Natural killer cell (primary cell): ENCODE measurements at regions not wholly inside any gene's neighbourhood (a gene's known extent, or its start where the extent isn't known, plus 50 kb on each side); places are given as distances from the start of the nearest gene placed in this dataset.

Experiments
- ATAC-seq, 3 donors: fragments of 150-1000 bp in 2 of 3; fragments of 200-7000 bp in 1 of 3; cut with Tn5 transposase; 1 replicate in 1 of 3; 2 replicates in 2 of 3; pipeline ENCODE4 v1.10.0; 2021; ENCODE audit warnings: mild to moderate bottlenecking in 2 of 3, moderate library complexity in 2 of 3
- DNase-seq, 2 donors: peaks; one replicate each; pipeline versions ENCODE4 v3.0.0 to v3.0.0-alpha.2; 2013 to 2021; ENCODE audit warnings: mixed read lengths in 1 of 2
- H3K27ac ChIP-seq: one replicate; pipeline ENCODE4 v1.5.1; 2013; ENCODE audit warnings: mild to moderate bottlenecking, low read length
- H3K27me3 ChIP-seq: one replicate; pipeline ENCODE4 v1.6.1; 2013; ENCODE audit warnings: low read length; ENCODE audit not compliant: control insufficient read depth, insufficient read depth
- H3K36me3 ChIP-seq: one replicate; pipeline ENCODE4 v1.6.1; 2013; ENCODE audit warnings: low read length; ENCODE audit not compliant: control insufficient read depth, insufficient read depth
- H3K4me1 ChIP-seq: one replicate; pipeline ENCODE4 v1.6.1; 2013; ENCODE audit warnings: low read length; ENCODE audit not compliant: control insufficient read depth, insufficient read depth
- H3K4me3 ChIP-seq: one replicate; pipeline ENCODE4 v1.5.1; 2013; ENCODE audit warnings: low read length
- H3K9me3 ChIP-seq: one replicate; pipeline ENCODE4 v1.6.1; 2013; ENCODE audit warnings: low read length; ENCODE audit not compliant: control insufficient read depth, insufficient read depth
- H3K27ac Mint-ChIP-seq, 2 donors: one replicate each; pipeline ENCODE4 v1.8.0; 2022; ENCODE audit warnings: mild to moderate bottlenecking in 2 of 2, mixed read lengths in 2 of 2, moderate library complexity in 1 of 2
- H3K27me3 Mint-ChIP-seq, 2 donors: one replicate each; pipeline ENCODE4 v1.8.0; 2022; ENCODE audit warnings: low read depth in 2 of 2, mixed read lengths in 2 of 2
- H3K36me3 Mint-ChIP-seq: one replicate; pipeline ENCODE4 v1.8.0; 2022; ENCODE audit warnings: mixed read lengths
- H3K4me1 Mint-ChIP-seq, 2 donors: one replicate each; pipeline ENCODE4 v1.8.0; 2022; ENCODE audit warnings: mixed read lengths in 2 of 2
- H3K4me3 Mint-ChIP-seq: one replicate; pipeline ENCODE4 v1.8.0; 2022; ENCODE audit warnings: mild to moderate bottlenecking, moderate library complexity, mixed read lengths
- H3K9me3 Mint-ChIP-seq, 2 donors: one replicate each; pipeline ENCODE4 v1.8.0; 2022; ENCODE audit warnings: mixed read lengths in 2 of 2
- WGBS: methylation state at CpG from one replicate; pipeline ENCODE4 v1.1.7; 2013; ENCODE audit warnings: missing lambda C conversion rate; ENCODE audit not compliant: insufficient coverage; 5-methylcytosine and 5-hydroxymethylcytosine counted together
- intact Hi-C: fragments of 100-400 bp; cut with micrococcal nuclease; formaldehyde crosslinking; loops from one replicate; pipeline ENCODE4 v1.14.2; 2022
- TF ChIP-seq, protein P1 (sequence below): fragments of 200-600 bp; IDR thresholded peaks from one replicate; pipeline ENCODE4 v1.8.0; 2022; ENCODE audit warnings: antibody characterized with exemption

DNA sequence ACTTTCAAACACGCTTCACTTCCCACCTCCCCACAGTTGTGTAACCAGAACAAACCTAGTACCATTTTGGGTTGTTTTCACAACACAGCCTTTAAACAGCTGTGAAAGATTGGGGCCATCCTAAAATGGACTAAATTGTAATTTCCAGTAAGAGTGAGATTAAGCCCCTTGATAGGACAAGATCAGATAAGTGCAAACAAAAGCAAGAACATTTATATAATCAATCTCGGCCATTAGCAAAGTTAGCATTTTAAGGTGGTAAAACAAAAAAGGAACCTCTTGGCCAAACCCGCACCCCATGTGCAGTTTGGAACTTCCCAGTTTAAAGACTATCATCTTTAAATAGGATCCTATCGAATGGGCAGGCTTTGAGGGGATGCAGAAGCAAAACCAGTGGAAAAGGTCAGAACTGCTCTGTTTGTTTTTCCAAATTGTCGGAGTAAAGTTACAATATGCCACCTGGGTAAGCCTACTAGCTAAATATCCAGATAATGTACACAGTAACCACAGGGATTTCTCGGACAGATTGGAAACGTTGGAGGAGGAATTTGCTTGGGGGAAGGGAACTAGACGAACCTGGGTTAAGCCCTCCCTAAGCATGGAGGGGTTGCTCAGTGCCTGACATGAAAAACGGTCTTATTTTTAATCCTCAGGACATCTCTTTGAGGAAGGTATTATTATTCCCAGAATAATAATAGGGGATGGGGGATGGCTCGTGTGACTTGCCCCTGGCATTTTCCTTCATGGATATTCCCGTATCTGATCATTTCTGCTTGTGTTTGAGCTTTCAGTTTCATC lies 159.8 kb upstream of the SALL4 start:
- 86% methylated on average over 10 of the region's 11 CpGs for WGBS
- no peaks in the 10 kb centered on the region for H3K9me3 Mint-ChIP-seq
- H3K36me3 Mint-ChIP-seq, result no peaks in the 10 kb centered on the region
- H3K27me3 Mint-ChIP-seq, result peaks cover 0 to 3% of the 10 kb centered on the region in 2 donors
- ATAC-seq, result no peak
- Histone ChIP-seq H3K27ac (no peak overlapping the region), H3K36me3 (no peaks in the 10 kb centered on the region), H3K27me3 (no peaks in the 10 kb centered on the region), H3K4me1 (peaks cover 3% of the 10 kb centered on the region), H3K9me3 (no peaks in the 10 kb centered on the region), H3K4me3 (no peak overlapping the region)
- DNase-seq, result no peak
- TF ChIP-seq, protein P1, sequence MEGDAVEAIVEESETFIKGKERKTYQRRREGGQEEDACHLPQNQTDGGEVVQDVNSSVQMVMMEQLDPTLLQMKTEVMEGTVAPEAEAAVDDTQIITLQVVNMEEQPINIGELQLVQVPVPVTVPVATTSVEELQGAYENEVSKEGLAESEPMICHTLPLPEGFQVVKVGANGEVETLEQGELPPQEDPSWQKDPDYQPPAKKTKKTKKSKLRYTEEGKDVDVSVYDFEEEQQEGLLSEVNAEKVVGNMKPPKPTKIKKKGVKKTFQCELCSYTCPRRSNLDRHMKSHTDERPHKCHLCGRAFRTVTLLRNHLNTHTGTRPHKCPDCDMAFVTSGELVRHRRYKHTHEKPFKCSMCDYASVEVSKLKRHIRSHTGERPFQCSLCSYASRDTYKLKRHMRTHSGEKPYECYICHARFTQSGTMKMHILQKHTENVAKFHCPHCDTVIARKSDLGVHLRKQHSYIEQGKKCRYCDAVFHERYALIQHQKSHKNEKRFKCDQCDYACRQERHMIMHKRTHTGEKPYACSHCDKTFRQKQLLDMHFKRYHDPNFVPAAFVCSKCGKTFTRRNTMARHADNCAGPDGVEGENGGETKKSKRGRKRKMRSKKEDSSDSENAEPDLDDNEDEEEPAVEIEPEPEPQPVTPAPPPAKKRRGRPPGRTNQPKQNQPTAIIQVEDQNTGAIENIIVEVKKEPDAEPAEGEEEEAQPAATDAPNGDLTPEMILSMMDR, result no peak
- intact Hi-C loops, result no loop called here
- peaks cover 5 to 11% of the 10 kb centered on the region in 2 donors for H3K4me1 Mint-ChIP-seq
- H3K4me3 Mint-ChIP-seq, result no peak overlapping the region
- H3K27ac Mint-ChIP-seq, result no peak overlapping the region

DNA sequence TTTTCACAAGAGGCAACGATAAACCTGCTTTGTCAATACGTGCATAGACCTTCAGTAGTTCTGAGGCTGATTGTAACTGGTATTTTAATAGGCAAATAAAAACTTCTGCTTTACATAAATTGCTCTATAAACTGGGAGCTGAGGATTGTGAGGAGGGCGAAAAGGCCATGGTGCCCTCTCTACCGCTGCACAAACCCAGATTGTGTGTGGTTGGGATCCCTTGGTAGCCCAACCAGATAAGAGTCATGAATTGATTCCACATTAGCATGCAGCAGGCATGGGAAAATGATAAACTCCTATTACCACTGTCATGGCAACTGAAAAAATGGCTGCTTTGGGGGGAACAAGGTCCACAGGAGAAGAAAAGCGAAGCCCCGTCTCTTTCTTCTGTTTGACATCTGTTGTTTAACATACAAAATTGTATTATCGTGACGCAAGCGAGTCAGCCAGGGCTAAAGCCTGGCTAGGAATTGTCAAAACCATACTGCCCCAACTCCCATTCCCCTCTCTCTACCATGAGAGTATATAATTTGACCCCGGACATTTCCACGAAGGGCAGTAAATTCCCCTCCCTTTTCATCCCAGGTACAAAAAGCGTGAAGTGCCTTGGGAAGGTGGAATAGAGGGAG lies 157.8 kb upstream of the SALL4 start:
- no peaks in the 10 kb centered on the region for H3K9me3 Mint-ChIP-seq
- intact Hi-C loops, result no loop called here
- no peaks in the 10 kb centered on the region for H3K27me3 ChIP-seq
- ATAC-seq (no peak), DNase-seq (no peak)
- TF ChIP-seq, protein P1, result no peak
- H3K27ac Mint-ChIP-seq, result no peak overlapping the region
- WGBS, result 92% methylated on average over 8 of the region's 12 CpGs
- H3K36me3 Mint-ChIP-seq, result no peaks in the 10 kb centered on the region
- no peak overlapping the region for H3K27ac ChIP-seq
- no peaks in the 10 kb centered on the region for H3K36me3 ChIP-seq
- no peaks in the 10 kb centered on the region for H3K9me3 ChIP-seq
- H3K27me3 Mint-ChIP-seq, result peaks cover 0 to 3% of the 10 kb centered on the region in 2 donors
- no peak overlapping the region for H3K4me3 ChIP-seq
- no peak overlapping the region for H3K4me3 Mint-ChIP-seq
- peaks cover 0 to 11% of the 10 kb centered on the region in 2 donors for H3K4me1 Mint-ChIP-seq
- H3K4me1 ChIP-seq, result no peaks in the 10 kb centered on the region

DNA sequence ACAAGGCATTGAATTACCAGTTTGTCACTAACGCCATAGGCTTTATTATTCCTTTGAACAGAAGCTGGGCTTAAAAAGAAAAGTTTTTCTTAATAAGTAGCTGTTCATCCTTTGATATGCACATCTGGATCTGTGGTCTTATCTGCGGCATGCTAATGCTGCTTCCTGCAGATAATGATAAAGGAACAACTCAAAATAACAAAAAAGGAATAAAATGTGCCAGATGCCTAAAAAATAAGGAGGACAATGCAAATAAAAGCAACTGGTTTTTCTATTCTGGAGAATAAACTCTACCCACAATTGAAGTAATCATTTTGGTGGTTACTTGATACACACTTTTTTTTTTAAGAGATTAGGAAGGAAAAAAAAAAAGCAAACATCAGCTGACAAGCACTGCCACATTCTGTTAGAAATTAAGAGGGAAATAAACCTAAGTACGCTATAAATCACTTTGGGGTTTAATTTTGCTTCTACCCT lies 156.8 kb upstream of the SALL4 start:
- DNase-seq, result no peak
- intact Hi-C loops, result no loop called here
- ATAC-seq, result no peak
- no peak overlapping the region for H3K27ac ChIP-seq
- TF ChIP-seq, protein P1, result no peak
- no peaks in the 10 kb centered on the region for H3K36me3 ChIP-seq
- Mint-ChIP-seq H3K4me1 (peaks cover 0 to 11% of the 10 kb centered on the region in 2 donors), H3K27me3 (peaks cover 0 to 3% of the 10 kb centered on the region in 2 donors), H3K27ac (no peak overlapping the region), H3K4me3 (no peak overlapping the region), H3K36me3 (no peaks in the 10 kb centered on the region), H3K9me3 (no peaks in the 10 kb centered on the region)
- H3K4me3 ChIP-seq, result no peak overlapping the region
- 39% methylated on average over 3 of the region's 3 CpGs for WGBS
- H3K4me1 ChIP-seq, result no peaks in the 10 kb centered on the region
- no peaks in the 10 kb centered on the region for H3K9me3 ChIP-seq
- no peaks in the 10 kb centered on the region for H3K27me3 ChIP-seq
